GM12878 (cell line): ENCODE measurements at regions not wholly inside any gene's neighbourhood (a gene's known extent, or its start where the extent isn't known, plus 50 kb on each side); places are given as distances from the start of the nearest gene placed in this dataset.
A peak's percentile ranks its signal among the peaks of the same experiment; 100 is the strongest.

Experiments
- ATAC-seq: fragments of 200-7000 bp; cut with Tn5 transposase; 3 replicates; pipeline ENCODE4 v1.9.1; 2020; ENCODE audit warnings: mild to moderate bottlenecking, moderate library complexity
- BruUV-seq: library from RNA; stranded (reverse); fragments of 400-500 nt; replicated peaks from 2 replicates; lab custom pipeline; 2021; lab: Mats Ljungman, UMichigan
- CTCF ChIA-PET: fragments of 300-600 bp; sonication (Branson Sonifier 250); formaldehyde crosslinking; extraction: SDS; loops from one replicate; lab custom pipeline; 2021; ENCODE audit warnings: inconsistent platforms; lab: Yijun Ruan, JAX
- POLR2A ChIA-PET: fragments of 350-600 bp; formaldehyde crosslinking; extraction: SDS; loops from one replicate; lab custom pipeline; 2021; ENCODE audit warnings: inconsistent platforms; lab: Charles Lee
- RAD21 ChIA-PET: fragments of 300-600 bp; sonication (Branson Sonifier 250); formaldehyde crosslinking; loops from one replicate; lab custom pipeline; 2023; ENCODE audit warnings: antibody characterized with exemption; ENCODE audit not compliant: unreplicated experiment; lab: Charles Lee
- SMC1A ChIA-PET: fragments of 300-600 bp; sonication (Branson Sonifier 250); formaldehyde crosslinking; loops from one replicate; lab custom pipeline; 2023; ENCODE audit not compliant: unreplicated experiment, uncharacterized antibody; lab: Charles Lee
- DNase-seq: peaks from one replicate; pipeline ENCODE4 v3.0.0-alpha.2; 2011; ENCODE audit warnings: low read depth, low spot score
- FAIRE-seq: peaks from 3 replicates; lab custom pipeline; 2011; peaks lifted over from hg19 to GRCh38; lab: Jason Lieb, UNC
- H2AFZ ChIP-seq: 2 replicates; pipeline ENCODE4 v1.6.0; 2011; ENCODE audit warnings: low read depth, low read length, control low read depth; ENCODE audit not compliant: control insufficient read depth
- H3K27ac ChIP-seq: 2 replicates; pipeline ENCODE4 v1.5.1; 2011; ENCODE audit warnings: control low read depth; ENCODE audit not compliant: control insufficient read depth, insufficient read depth
- H3K27me3 ChIP-seq, 2 experiments: replicated peaks in 1 of 2; 2 replicates each; pipeline versions ENCODE4 v1.6.0 to v1.6.1; 2011; ENCODE audit warnings: low read length in 1 of 2; ENCODE audit not compliant: control insufficient read depth in 2 of 2, insufficient read depth in 2 of 2
- H3K36me3 ChIP-seq, 2 experiments: 2 replicates each; pipeline ENCODE4 v1.5.1; 2011; ENCODE audit warnings: low read length in 1 of 2; ENCODE audit not compliant: control insufficient read depth in 2 of 2, insufficient read depth in 2 of 2
- H3K4me1 ChIP-seq: 2 replicates; pipeline ENCODE4 v1.6.1; 2011; ENCODE audit warnings: mild to moderate bottlenecking, low read length, moderate library complexity, mixed read lengths; ENCODE audit not compliant: control insufficient read depth, insufficient read depth
- H3K4me2 ChIP-seq: 2 replicates; pipeline ENCODE4 v1.6.0; 2011; ENCODE audit warnings: control low read depth; ENCODE audit not compliant: control insufficient read depth, insufficient read depth
- H3K4me3 ChIP-seq: fragments of 200-600 bp; sonication (generic); 2 replicates; pipeline ENCODE4 v1.5.1; 2016
- H3K79me2 ChIP-seq: 2 replicates; pipeline ENCODE4 v1.6.0; 2011; ENCODE audit warnings: low read length; ENCODE audit not compliant: control insufficient read depth, insufficient read depth
- H3K9ac ChIP-seq: 2 replicates; pipeline ENCODE4 v1.8.0; 2011; ENCODE audit warnings: low read length, control low read depth, mixed read lengths; ENCODE audit not compliant: control insufficient read depth, insufficient read depth
- H3K9me3 ChIP-seq: replicated peaks from 3 replicates; pipeline ENCODE4 v1.5.1; 2011; ENCODE audit warnings: mild to moderate bottlenecking, low read length; ENCODE audit not compliant: control insufficient read depth, insufficient read depth
- H4K20me1 ChIP-seq: 2 replicates; pipeline ENCODE4 v1.6.0; 2011; ENCODE audit not compliant: control insufficient read depth, insufficient read depth
- ATF7 ChIP-seq: fragments of 450-650 bp; IDR thresholded peaks from 2 replicates; pipeline ENCODE4 v1.6.1; 2016; ENCODE audit warnings: low read depth, mild to moderate bottlenecking
- EP300 ChIP-seq, 2 experiments: fragments of 150-350 bp in 1 of 2; IDR thresholded peaks; 2 replicates each; pipeline ENCODE4 v1.6.1; 2011 to 2012; ENCODE audit warnings: low read depth in 2 of 2, low read length in 2 of 2, borderline replicate concordance in 1 of 2, improper control_type of control experiment in 1 of 2, inconsistent platforms in 1 of 2; ENCODE audit not compliant: control insufficient read depth in 1 of 2
- MLLT1 ChIP-seq: fragments of 450-650 bp; IDR thresholded peaks from 2 replicates; pipeline ENCODE4 v1.6.1; 2016; ENCODE audit warnings: mild to moderate bottlenecking
- NFIC ChIP-seq: IDR thresholded peaks from 2 replicates; pipeline ENCODE4 v1.6.1; 2012; ENCODE audit warnings: low read depth, mild to moderate bottlenecking, inconsistent platforms, low read length, moderate library complexity
- WGBS: methylation state at CpG from one replicate; pipeline ENCODE4 v1.1.6; 2016; ENCODE audit warnings: low lambda C conversion rate; ENCODE audit not compliant: insufficient replicate concordance, insufficient coverage; ENCODE audit errors: missing lambda C conversion rate; 5-methylcytosine and 5-hydroxymethylcytosine counted together
- in situ Hi-C: fragments of 300-500 bp; cut with MboI; formaldehyde crosslinking; loops from 9 replicates; pipeline ENCODE4 v1.14.3; 2018; ENCODE audit warnings: mixed read lengths
- intact Hi-C: fragments of 100-400 bp; cut with micrococcal nuclease; formaldehyde crosslinking; loops from one replicate; pipeline ENCODE4 v1.14.2; 2022; ENCODE audit not compliant: unreplicated experiment
- TF ChIP-seq, protein P1 (sequence below): IDR thresholded peaks from 2 replicates; pipeline ENCODE4 v1.6.1; 2011; ENCODE audit warnings: low read depth, mild to moderate bottlenecking, low read length, moderate library complexity, borderline replicate concordance; ENCODE audit errors: extremely low read depth

DNA sequence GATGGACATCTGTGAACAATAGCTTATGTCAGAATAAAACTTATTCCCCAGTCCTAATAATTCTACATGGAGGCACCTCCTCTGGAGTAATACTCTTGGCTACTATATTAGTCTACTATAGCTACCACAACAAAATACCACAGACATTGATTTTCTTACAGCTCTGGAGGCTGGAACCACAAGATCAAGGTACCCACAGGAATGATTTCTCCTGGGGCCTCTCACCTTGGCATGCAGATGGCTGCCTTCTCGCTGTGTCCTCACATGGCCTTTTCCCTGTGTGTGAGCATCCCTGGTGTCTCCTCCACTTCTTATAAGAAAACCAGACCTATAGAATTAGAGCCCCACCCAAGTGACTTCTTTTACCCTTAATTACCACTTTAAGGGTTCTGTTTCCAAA is 244.3 kb downstream of the BARHL2 start (continued):
- TF ChIP-seq EP300 (IDR thresholded peaks at IDR 0.05; ENCODE audit: borderline replicate concordance in 1 of 2, control insufficient read depth in 1 of 2, low read depth in 2 of 2, low read length in 2 of 2) (no peak), ATF7 (no peak)
- TF ChIP-seq, protein P1, sequence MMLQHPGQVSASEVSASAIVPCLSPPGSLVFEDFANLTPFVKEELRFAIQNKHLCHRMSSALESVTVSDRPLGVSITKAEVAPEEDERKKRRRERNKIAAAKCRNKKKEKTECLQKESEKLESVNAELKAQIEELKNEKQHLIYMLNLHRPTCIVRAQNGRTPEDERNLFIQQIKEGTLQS = no peak

- POLR2A ChIA-PET = no interaction called here
- intact Hi-C loops (no loop called here), in situ Hi-C loops (no loop called here)
- H2AFZ ChIP-seq = no peak overlapping the region
- H3K4me3 ChIP-seq = no peak overlapping the region
- BruUV-seq = no TSS peak
- DNase-seq = no peak
- H3K4me1 ChIP-seq = no peaks in the 10 kb centered on the region
- no peak overlapping the region for H3K4me2 ChIP-seq
- H4K20me1 ChIP-seq = no peaks in the 10 kb centered on the region
- RAD21 ChIA-PET = interaction anchor here (1.2 kb wide), 1 partner anchor 10 kb away, joined by 3 read pairs; no protein-coding TSS in a partner anchor
- H3K79me2 ChIP-seq = no peaks in the 10 kb centered on the region
- no peak overlapping the region for H3K27ac ChIP-seq
- ATAC-seq = peak; percentile 56
- CTCF ChIA-PET = no interaction called here
- H3K36me3 ChIP-seq = no peaks in the 10 kb centered on the region
- no peak for FAIRE-seq
- H3K27me3 ChIP-seq = no peaks in the 10 kb centered on the region
- no peaks in the 10 kb centered on the region for H3K9me3 ChIP-seq
- SMC1A ChIA-PET = interaction anchor here (0.8 to 4.9 kb wide), 4 partner anchors 17 to 71 kb away, joined by 3 to 24 read pairs (median 3); no protein-coding TSS in a partner anchor
- H3K9ac ChIP-seq = no peak overlapping the region
- peak; percentile 84 for TF ChIP-seq MLLT1
- no peak for TF ChIP-seq NFIC
- WGBS = 25% methylated on average over 2 of the region's 2 CpGs
These were observed 257.5 kb downstream of the BARHL2 start for GRCh38 chr1:90459570-90459969.
